ENCODE measurements at regions not wholly inside any gene's neighbourhood (a gene's known extent, or its start where the extent isn't known, plus 50 kb on each side); places are given as distances from the start of the nearest gene placed in this dataset.

GRCh38 chr6:138034229-138034628 lies 73.0 kb downstream of the PERP start (continued):
- TF ChIP-seq CSRNP3 (CRISPR knock-in tag; IDR thresholded peaks at IDR 0.05): no peak

- no peak for ATAC-seq
- TF ChIP-seq ZC3H10 (CRISPR knock-in tag; IDR thresholded peaks at IDR 0.05) (no peak), OSR1 (CRISPR knock-in tag; IDR thresholded peaks at IDR 0.05) (no peak), ARNTL (CRISPR knock-in tag; IDR thresholded peaks at IDR 0.05; ENCODE audit: borderline replicate concordance, low read depth) (no peak), ISL1 (CRISPR knock-in tag; IDR thresholded peaks at IDR 0.05) (no peak)
These were observed 72.1 kb downstream of the PERP start for GRCh38 chr6:138035070-138035469.

DNA sequence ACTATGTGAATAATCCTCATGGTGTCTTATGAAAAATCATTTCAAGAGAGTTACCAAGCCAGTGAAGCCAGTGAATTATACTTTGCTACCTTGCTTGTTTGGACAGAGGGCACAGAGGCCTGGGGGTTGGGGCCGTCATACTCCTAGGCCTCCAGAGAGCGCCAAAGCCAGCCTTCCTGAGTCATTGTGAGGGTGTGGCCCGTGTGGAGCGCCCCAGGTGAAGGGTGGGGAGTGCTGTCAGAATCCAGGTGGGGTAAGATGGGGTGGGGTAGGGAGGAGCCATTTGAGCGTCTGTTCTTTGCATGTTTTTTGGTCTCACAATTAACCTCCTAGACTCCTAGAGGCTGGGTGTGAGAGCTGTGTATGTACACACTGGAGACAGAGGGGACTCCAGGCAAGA lies 71.1 kb downstream of the PERP start:
- ATAC-seq: no peak
- no peak for TF ChIP-seq BACH2 (CRISPR knock-in tag; IDR thresholded peaks at IDR 0.05; ENCODE audit: borderline replicate concordance)
- no peak for TF ChIP-seq OSR1 (CRISPR knock-in tag; IDR thresholded peaks at IDR 0.05)
- no peak for TF ChIP-seq ZNF70 (CRISPR knock-in tag; IDR thresholded peaks at IDR 0.05)
- no peak for TF ChIP-seq CSRNP3 (CRISPR knock-in tag; IDR thresholded peaks at IDR 0.05)
- TF ChIP-seq, protein P1, sequence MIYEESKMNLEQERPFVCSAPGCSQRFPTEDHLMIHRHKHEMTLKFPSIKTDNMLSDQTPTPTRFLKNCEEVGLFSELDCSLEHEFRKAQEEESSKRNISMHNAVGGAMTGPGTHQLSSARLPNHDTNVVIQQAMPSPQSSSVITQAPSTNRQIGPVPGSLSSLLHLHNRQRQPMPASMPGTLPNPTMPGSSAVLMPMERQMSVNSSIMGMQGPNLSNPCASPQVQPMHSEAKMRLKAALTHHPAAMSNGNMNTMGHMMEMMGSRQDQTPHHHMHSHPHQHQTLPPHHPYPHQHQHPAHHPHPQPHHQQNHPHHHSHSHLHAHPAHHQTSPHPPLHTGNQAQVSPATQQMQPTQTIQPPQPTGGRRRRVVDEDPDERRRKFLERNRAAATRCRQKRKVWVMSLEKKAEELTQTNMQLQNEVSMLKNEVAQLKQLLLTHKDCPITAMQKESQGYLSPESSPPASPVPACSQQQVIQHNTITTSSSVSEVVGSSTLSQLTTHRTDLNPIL (CRISPR knock-in tag; IDR thresholded peaks at IDR 0.05; ENCODE audit: low read depth): no peak
- no peak for TF ChIP-seq TOX (CRISPR knock-in tag; IDR thresholded peaks at IDR 0.05; ENCODE audit: borderline replicate concordance)
- no peak for TF ChIP-seq ESRRG (CRISPR knock-in tag; IDR thresholded peaks at IDR 0.05)
- TF ChIP-seq TCF4 (CRISPR knock-in tag; IDR thresholded peaks at IDR 0.05; ENCODE audit: borderline replicate concordance): no peak
- TF ChIP-seq ARNTL (CRISPR knock-in tag; IDR thresholded peaks at IDR 0.05; ENCODE audit: borderline replicate concordance, low read depth): no peak
- TF ChIP-seq ZNF565 (CRISPR knock-in tag; conservative IDR thresholded peaks at IDR 0.05; ENCODE audit: low read depth): no peak
- no peak for TF ChIP-seq ZNF8 (CRISPR knock-in tag; IDR thresholded peaks at IDR 0.05)
- TF ChIP-seq, protein P2, sequence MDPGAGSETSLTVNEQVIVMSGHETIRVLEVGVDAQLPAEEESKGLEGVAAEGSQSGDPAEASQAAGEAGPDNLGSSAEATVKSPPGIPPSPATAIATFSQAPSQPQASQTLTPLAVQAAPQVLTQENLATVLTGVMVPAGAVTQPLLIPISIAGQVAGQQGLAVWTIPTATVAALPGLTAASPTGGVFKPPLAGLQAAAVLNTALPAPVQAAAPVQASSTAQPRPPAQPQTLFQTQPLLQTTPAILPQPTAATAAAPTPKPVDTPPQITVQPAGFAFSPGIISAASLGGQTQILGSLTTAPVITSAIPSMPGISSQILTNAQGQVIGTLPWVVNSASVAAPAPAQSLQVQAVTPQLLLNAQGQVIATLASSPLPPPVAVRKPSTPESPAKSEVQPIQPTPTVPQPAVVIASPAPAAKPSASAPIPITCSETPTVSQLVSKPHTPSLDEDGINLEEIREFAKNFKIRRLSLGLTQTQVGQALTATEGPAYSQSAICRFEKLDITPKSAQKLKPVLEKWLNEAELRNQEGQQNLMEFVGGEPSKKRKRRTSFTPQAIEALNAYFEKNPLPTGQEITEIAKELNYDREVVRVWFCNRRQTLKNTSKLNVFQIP (CRISPR knock-in tag; IDR thresholded peaks at IDR 0.05; ENCODE audit: borderline replicate concordance, low read depth): no peak
- no peak for TF ChIP-seq GLIS3 (CRISPR knock-in tag; IDR thresholded peaks at IDR 0.05)
- TF ChIP-seq SNAI2 (CRISPR knock-in tag; IDR thresholded peaks at IDR 0.05): no peak
- TF ChIP-seq, protein P3, sequence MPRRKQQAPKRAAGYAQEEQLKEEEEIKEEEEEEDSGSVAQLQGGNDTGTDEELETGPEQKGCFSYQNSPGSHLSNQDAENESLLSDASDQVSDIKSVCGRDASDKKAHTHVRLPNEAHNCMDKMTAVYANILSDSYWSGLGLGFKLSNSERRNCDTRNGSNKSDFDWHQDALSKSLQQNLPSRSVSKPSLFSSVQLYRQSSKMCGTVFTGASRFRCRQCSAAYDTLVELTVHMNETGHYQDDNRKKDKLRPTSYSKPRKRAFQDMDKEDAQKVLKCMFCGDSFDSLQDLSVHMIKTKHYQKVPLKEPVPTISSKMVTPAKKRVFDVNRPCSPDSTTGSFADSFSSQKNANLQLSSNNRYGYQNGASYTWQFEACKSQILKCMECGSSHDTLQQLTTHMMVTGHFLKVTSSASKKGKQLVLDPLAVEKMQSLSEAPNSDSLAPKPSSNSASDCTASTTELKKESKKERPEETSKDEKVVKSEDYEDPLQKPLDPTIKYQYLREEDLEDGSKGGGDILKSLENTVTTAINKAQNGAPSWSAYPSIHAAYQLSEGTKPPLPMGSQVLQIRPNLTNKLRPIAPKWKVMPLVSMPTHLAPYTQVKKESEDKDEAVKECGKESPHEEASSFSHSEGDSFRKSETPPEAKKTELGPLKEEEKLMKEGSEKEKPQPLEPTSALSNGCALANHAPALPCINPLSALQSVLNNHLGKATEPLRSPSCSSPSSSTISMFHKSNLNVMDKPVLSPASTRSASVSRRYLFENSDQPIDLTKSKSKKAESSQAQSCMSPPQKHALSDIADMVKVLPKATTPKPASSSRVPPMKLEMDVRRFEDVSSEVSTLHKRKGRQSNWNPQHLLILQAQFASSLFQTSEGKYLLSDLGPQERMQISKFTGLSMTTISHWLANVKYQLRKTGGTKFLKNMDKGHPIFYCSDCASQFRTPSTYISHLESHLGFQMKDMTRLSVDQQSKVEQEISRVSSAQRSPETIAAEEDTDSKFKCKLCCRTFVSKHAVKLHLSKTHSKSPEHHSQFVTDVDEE (CRISPR knock-in tag; IDR thresholded peaks at IDR 0.05): no peak
- TF ChIP-seq ZC3H10 (CRISPR knock-in tag; IDR thresholded peaks at IDR 0.05): no peak

GRCh38 chr6:138037009-138037504 lies 70.2 kb downstream of the PERP start:
- ATAC-seq: no peak
- TF ChIP-seq ZFP3 (CRISPR knock-in tag; IDR thresholded peaks at IDR 0.05) (no peak), CSDC2 (CRISPR knock-in tag; IDR thresholded peaks at IDR 0.05) (no peak), GLIS3 (CRISPR knock-in tag; IDR thresholded peaks at IDR 0.05) (no peak), ISL1 (CRISPR knock-in tag; IDR thresholded peaks at IDR 0.05) (no peak), ZC3H10 (CRISPR knock-in tag; IDR thresholded peaks at IDR 0.05) (no peak), RARB (CRISPR knock-in tag; IDR thresholded peaks at IDR 0.05) (no peak), TOX (CRISPR knock-in tag; IDR thresholded peaks at IDR 0.05; ENCODE audit: borderline replicate concordance) (no peak), ARNTL (CRISPR knock-in tag; IDR thresholded peaks at IDR 0.05; ENCODE audit: borderline replicate concordance, low read depth) (no peak), BACH2 (CRISPR knock-in tag; IDR thresholded peaks at IDR 0.05; ENCODE audit: borderline replicate concordance) (no peak), TCF4 (CRISPR knock-in tag; IDR thresholded peaks at IDR 0.05; ENCODE audit: borderline replicate concordance) (no peak), ZNF8 (CRISPR knock-in tag; IDR thresholded peaks at IDR 0.05) (no peak)
- TF ChIP-seq, protein P2 (CRISPR knock-in tag; IDR thresholded peaks at IDR 0.05; ENCODE audit: borderline replicate concordance, low read depth): no peak
- TF ChIP-seq, protein P4, sequence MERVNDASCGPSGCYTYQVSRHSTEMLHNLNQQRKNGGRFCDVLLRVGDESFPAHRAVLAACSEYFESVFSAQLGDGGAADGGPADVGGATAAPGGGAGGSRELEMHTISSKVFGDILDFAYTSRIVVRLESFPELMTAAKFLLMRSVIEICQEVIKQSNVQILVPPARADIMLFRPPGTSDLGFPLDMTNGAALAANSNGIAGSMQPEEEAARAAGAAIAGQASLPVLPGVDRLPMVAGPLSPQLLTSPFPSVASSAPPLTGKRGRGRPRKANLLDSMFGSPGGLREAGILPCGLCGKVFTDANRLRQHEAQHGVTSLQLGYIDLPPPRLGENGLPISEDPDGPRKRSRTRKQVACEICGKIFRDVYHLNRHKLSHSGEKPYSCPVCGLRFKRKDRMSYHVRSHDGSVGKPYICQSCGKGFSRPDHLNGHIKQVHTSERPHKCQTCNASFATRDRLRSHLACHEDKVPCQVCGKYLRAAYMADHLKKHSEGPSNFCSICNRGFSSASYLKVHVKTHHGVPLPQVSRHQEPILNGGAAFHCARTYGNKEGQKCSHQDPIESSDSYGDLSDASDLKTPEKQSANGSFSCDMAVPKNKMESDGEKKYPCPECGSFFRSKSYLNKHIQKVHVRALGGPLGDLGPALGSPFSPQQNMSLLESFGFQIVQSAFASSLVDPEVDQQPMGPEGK (CRISPR knock-in tag; IDR thresholded peaks at IDR 0.05; ENCODE audit: borderline replicate concordance): no peak
- TF ChIP-seq, protein P1 (CRISPR knock-in tag; IDR thresholded peaks at IDR 0.05; ENCODE audit: low read depth): no peak
